ENCODE measurements at regions not wholly inside any gene's neighbourhood (a gene's known extent, or its start where the extent isn't known, plus 50 kb on each side); places are given as distances from the start of the nearest gene placed in this dataset.

- TF ChIP-seq CHD7 (IDR thresholded peaks at IDR 0.05; ENCODE audit: insufficient replicate concordance, low read length), result no peak
- TF ChIP-seq POLR2A (IDR thresholded peaks at IDR 0.05; ENCODE audit: control extremely low read depth in 1 of 2, low read depth in 2 of 2, low read length in 2 of 2), result no peak
- peak in 1 of 3 experiments; percentile 13; a peak in 2 of 4 replicates for TF ChIP-seq CTCF (IDR thresholded peaks at IDR 0.05; ENCODE audit: control extremely low read depth in 1 of 3, insufficient read depth in 1 of 3, low read depth in 1 of 3, low read length in 3 of 3)
Measured at GRCh38 chr20:58116505-58116904, 111.9 kb downstream of the ANKRD60 start (continued).

Measured in H1 (cell line).